HUES6 (cell line): ENCODE measurements at regions not wholly inside any gene's neighbourhood (a gene's known extent, or its start where the extent isn't known, plus 50 kb on each side); places are given as distances from the start of the nearest gene placed in this dataset.

Source experiments
- H3K27ac ChIP-seq: 2 replicates; pipeline ENCODE4 v1.7.0; 2013; ENCODE audit warnings: low read depth, mild to moderate bottlenecking, low read length, inconsistent platforms
- H3K27me3 ChIP-seq: 2 replicates; pipeline ENCODE4 v1.6.1; 2013; ENCODE audit warnings: low read length; ENCODE audit not compliant: control insufficient read depth, insufficient read depth
- H3K36me3 ChIP-seq: 2 replicates; pipeline ENCODE4 v1.6.1; 2013; ENCODE audit warnings: low read length; ENCODE audit not compliant: control insufficient read depth, insufficient read depth
- H3K4me1 ChIP-seq: 2 replicates; pipeline ENCODE4 v1.6.1; 2013; ENCODE audit warnings: low read length; ENCODE audit not compliant: control insufficient read depth, insufficient read depth
- H3K4me3 ChIP-seq: 2 replicates; pipeline ENCODE4 v1.5.1; 2013; ENCODE audit warnings: low read depth, low read length
- H3K9ac ChIP-seq: one replicate; pipeline ENCODE4 v1.6.1; 2013; ENCODE audit warnings: mild to moderate bottlenecking, low read length
- H3K9me3 ChIP-seq: 2 replicates; pipeline ENCODE4 v1.6.1; 2013; ENCODE audit warnings: low read depth, low read length; ENCODE audit not compliant: control insufficient read depth, insufficient read depth

- no peak overlapping the region for H3K9ac ChIP-seq
- no peaks in the 10 kb centered on the region for H3K9me3 ChIP-seq
- H3K4me3 ChIP-seq = no peak overlapping the region
- H3K4me1 ChIP-seq = no peaks in the 10 kb centered on the region
- no peak overlapping the region for H3K27ac ChIP-seq
- no peaks in the 10 kb centered on the region for H3K36me3 ChIP-seq
- H3K27me3 ChIP-seq = no peaks in the 10 kb centered on the region
These were observed 244.8 kb upstream of the CTSO start for GRCh38 chr4:156198511-156198910.

- no peak overlapping the region for H3K9ac ChIP-seq
- no peaks in the 10 kb centered on the region for H3K36me3 ChIP-seq
- no peaks in the 10 kb centered on the region; the same call in 1 of the 2 replicates for H3K4me1 ChIP-seq
- no peak overlapping the region for H3K4me3 ChIP-seq
- no peak overlapping the region for H3K27ac ChIP-seq
- H3K27me3 ChIP-seq = no peaks in the 10 kb centered on the region
- no peaks in the 10 kb centered on the region for H3K9me3 ChIP-seq
These were observed 243.6 kb upstream of the CTSO start for GRCh38 chr4:156197216-156197615.

GRCh38 chr4:156196722-156197121 lies 243.1 kb upstream of the CTSO start:
- Histone ChIP-seq H3K36me3 (no peaks in the 10 kb centered on the region), H3K27me3 (no peaks in the 10 kb centered on the region), H3K4me1 (no peaks in the 10 kb centered on the region; the same call in 1 of the 2 replicates), H3K27ac (no peak overlapping the region), H3K4me3 (no peak overlapping the region), H3K9ac (no peak overlapping the region), H3K9me3 (no peaks in the 10 kb centered on the region)

GRCh38 chr4:156195914-156196313 lies 242.2 kb upstream of the CTSO start:
- Histone ChIP-seq H3K9me3 (no peaks in the 10 kb centered on the region), H3K4me1 (no peaks in the 10 kb centered on the region; the same call in 1 of the 2 replicates), H3K9ac (no peak overlapping the region), H3K27me3 (no peaks in the 10 kb centered on the region), H3K36me3 (no peaks in the 10 kb centered on the region), H3K4me3 (no peak overlapping the region), H3K27ac (no peak overlapping the region)

DNA sequence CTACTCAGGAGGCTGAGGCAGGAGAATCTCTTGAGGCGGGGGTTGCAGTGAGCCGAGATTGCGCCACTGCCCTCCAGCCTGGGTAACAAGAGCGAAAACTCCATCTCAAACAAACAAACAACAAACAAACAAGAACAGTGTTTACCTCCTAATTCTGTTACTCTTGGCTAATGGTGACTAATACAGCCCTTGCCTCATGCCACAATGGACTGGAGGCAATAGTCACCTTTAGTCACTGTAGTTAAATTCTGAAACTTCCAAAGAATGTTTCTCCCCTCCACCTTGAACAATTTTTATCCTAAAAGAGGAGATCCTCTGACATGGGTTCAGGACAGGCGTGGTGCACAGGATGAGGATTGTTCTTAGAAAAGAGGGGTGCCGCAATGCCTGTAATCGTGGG lies 241.2 kb upstream of the CTSO start:
- H3K9me3 ChIP-seq = no peaks in the 10 kb centered on the region
- no peaks in the 10 kb centered on the region; the same call in 1 of the 2 replicates for H3K4me1 ChIP-seq
- no peaks in the 10 kb centered on the region for H3K36me3 ChIP-seq
- H3K4me3 ChIP-seq = no peak overlapping the region
- no peak overlapping the region for H3K27ac ChIP-seq
- no peak overlapping the region for H3K9ac ChIP-seq
- no peaks in the 10 kb centered on the region for H3K27me3 ChIP-seq

- no peaks in the 10 kb centered on the region for H3K27me3 ChIP-seq
- H3K36me3 ChIP-seq = no peaks in the 10 kb centered on the region
- H3K9me3 ChIP-seq = no peaks in the 10 kb centered on the region
- no peaks in the 10 kb centered on the region; the same call in 1 of the 2 replicates for H3K4me1 ChIP-seq
- no peak overlapping the region for H3K27ac ChIP-seq
- H3K4me3 ChIP-seq = no peak overlapping the region
- H3K9ac ChIP-seq = no peak overlapping the region
These were observed 240.1 kb upstream of the CTSO start for GRCh38 chr4:156193800-156194199.

DNA sequence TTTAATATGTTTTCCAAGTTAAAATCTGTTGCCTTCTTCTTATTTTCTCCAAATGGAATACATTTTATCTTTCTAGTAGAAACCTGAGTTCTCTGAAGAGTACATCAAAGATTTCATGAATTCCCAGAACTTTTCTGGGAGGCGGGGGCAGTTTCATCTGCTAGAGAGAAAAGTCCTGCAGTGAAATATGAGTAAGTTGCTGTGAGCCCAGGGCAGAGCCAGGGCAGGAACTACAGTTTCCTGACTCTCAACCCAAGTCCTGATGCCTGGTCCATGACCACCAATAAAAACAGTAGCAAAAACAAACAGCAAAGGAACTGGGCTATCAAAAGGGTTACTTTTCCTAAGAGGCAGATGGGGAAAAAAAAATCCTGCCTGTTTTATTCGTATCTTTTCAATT lies 239.4 kb upstream of the CTSO start:
- H3K9me3 ChIP-seq = no peaks in the 10 kb centered on the region
- H3K27ac ChIP-seq = no peak overlapping the region
- H3K4me1 ChIP-seq = no peaks in the 10 kb centered on the region; the same call in 1 of the 2 replicates
- H3K36me3 ChIP-seq = no peaks in the 10 kb centered on the region
- H3K4me3 ChIP-seq = no peak overlapping the region
- no peaks in the 10 kb centered on the region for H3K27me3 ChIP-seq
- no peak overlapping the region for H3K9ac ChIP-seq

DNA sequence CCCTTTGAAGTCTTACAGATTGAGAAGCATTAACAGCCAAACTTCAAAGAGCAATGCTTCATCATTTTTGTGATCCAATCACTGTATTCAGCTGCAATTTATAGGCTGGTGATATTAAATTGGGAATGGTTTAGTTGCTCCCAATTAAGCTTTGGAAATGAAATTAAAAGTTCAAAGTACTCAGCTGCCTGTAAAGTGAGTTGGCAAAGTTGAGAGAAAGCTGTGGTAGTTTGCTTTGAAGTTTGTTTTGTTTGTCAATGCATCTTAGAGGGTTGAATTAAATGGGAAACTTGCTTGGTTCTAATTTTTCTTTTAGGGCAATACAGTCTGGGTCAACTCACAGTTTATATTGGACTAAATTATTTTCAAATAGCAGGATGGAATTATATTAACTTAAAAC lies 238.4 kb upstream of the CTSO start:
- no peak overlapping the region for H3K4me3 ChIP-seq
- no peaks in the 10 kb centered on the region for H3K27me3 ChIP-seq
- H3K27ac ChIP-seq = no peak overlapping the region
- H3K9ac ChIP-seq = no peak overlapping the region
- H3K4me1 ChIP-seq = no peaks in the 10 kb centered on the region; the same call in 1 of the 2 replicates
- no peaks in the 10 kb centered on the region for H3K9me3 ChIP-seq
- no peaks in the 10 kb centered on the region for H3K36me3 ChIP-seq

- H3K9me3 ChIP-seq = no peaks in the 10 kb centered on the region
- H3K4me3 ChIP-seq = no peak overlapping the region
- H3K9ac ChIP-seq = no peak overlapping the region
- no peaks in the 10 kb centered on the region for H3K27me3 ChIP-seq
- H3K4me1 ChIP-seq = no peaks in the 10 kb centered on the region; the same call in 1 of the 2 replicates
- no peak overlapping the region for H3K27ac ChIP-seq
- H3K36me3 ChIP-seq = no peaks in the 10 kb centered on the region
These were observed 237.5 kb upstream of the CTSO start for GRCh38 chr4:156191044-156191781.

GRCh38 chr4:156190615-156191014 lies 236.9 kb upstream of the CTSO start:
- Histone ChIP-seq H3K4me1 (no peaks in the 10 kb centered on the region; the same call in 1 of the 2 replicates), H3K36me3 (no peaks in the 10 kb centered on the region), H3K4me3 (no peak overlapping the region), H3K9ac (no peak overlapping the region), H3K27me3 (no peaks in the 10 kb centered on the region), H3K9me3 (no peaks in the 10 kb centered on the region), H3K27ac (no peak overlapping the region)

- H3K27ac ChIP-seq = no peak overlapping the region
- H3K4me3 ChIP-seq = no peak overlapping the region
- H3K36me3 ChIP-seq = no peaks in the 10 kb centered on the region
- no peaks in the 10 kb centered on the region for H3K27me3 ChIP-seq
- no peak overlapping the region for H3K9ac ChIP-seq
- H3K9me3 ChIP-seq = no peaks in the 10 kb centered on the region
- no peaks in the 10 kb centered on the region; the same call in 1 of the 2 replicates for H3K4me1 ChIP-seq
These were observed 234.9 kb upstream of the CTSO start for GRCh38 chr4:156188596-156188995.
